ENCODE measurements at regions not wholly inside any gene's neighbourhood (a gene's known extent, or its start where the extent isn't known, plus 50 kb on each side); places are given as distances from the start of the nearest gene placed in this dataset.
"Not testable (repeated sequence)": the region's sequence is repeated elsewhere in the genome, so short reads cannot be mapped to it uniquely, and the experiment has no call there.

- no peak overlapping the region for H3K27ac Mint-ChIP-seq (ENCODE audit: unreplicated experiment)
- peaks cover 23% of the 10 kb centered on the region for H3K27me3 Mint-ChIP-seq (ENCODE audit: low read depth)
- TF ChIP-seq CTCF (IDR thresholded peaks at IDR 0.05): peak; percentile 90
- no peaks in the 10 kb centered on the region for H3K9me3 Mint-ChIP-seq (ENCODE audit: low read depth)
- H3K4me1 Mint-ChIP-seq (ENCODE audit: low read depth): peaks cover 3% of the 10 kb centered on the region
- no peaks in the 10 kb centered on the region for H3K36me3 Mint-ChIP-seq (ENCODE audit: low read depth)
- no peak for DNase-seq (ENCODE audit: low spot score)
- H3K4me3 Mint-ChIP-seq (ENCODE audit: unreplicated experiment): no peak overlapping the region
These were observed 77.9 kb upstream of the PWP1 start for GRCh38 chr12:107607464-107608392.

DNA sequence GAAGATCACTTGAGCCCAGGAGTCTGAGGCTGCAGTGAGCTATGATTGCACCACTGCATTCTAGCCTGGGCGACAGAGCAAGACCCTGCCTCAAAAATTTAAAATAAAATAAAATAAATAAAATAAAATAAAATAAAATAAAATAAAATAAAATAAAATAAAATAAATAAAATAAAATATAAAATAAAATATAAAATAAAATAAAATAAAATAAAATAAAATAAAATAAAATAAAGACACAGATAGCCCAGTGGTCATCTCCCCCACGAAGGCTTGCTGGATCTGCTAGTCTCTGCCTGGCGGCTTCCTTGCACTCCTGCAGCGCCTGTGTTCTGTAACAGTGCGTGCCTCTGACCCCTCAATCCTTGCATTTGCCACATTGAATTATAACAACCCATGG, 76.8 kb upstream of the PWP1 start:
- H3K27me3 Mint-ChIP-seq (ENCODE audit: low read depth): peaks cover 29% of the 10 kb centered on the region
- not testable (repeated sequence) for H3K9me3 Mint-ChIP-seq (ENCODE audit: low read depth); H3K4me1 Mint-ChIP-seq (ENCODE audit: low read depth); DNase-seq (ENCODE audit: low spot score); H3K36me3 Mint-ChIP-seq (ENCODE audit: low read depth); H3K4me3 Mint-ChIP-seq (ENCODE audit: unreplicated experiment); H3K27ac Mint-ChIP-seq (ENCODE audit: unreplicated experiment)

GRCh38 chr12:107610021-107610859, 75.4 kb upstream of the PWP1 start:
- Mint-ChIP-seq H3K27me3 (ENCODE audit: low read depth) (peaks cover 32% of the 10 kb centered on the region), H3K4me1 (ENCODE audit: low read depth) (peaks cover 3% of the 10 kb centered on the region), H3K9me3 (ENCODE audit: low read depth) (no peaks in the 10 kb centered on the region), H3K36me3 (ENCODE audit: low read depth) (no peaks in the 10 kb centered on the region), H3K27ac (ENCODE audit: unreplicated experiment) (peak overlapping the region; percentile 14), H3K4me3 (ENCODE audit: unreplicated experiment) (no peak overlapping the region)
- TF ChIP-seq CTCF (IDR thresholded peaks at IDR 0.05): peak; percentile 84
- no peak for DNase-seq (ENCODE audit: low spot score)

GRCh38 chr12:107612508-107612907, 73.1 kb upstream of the PWP1 start:
- Mint-ChIP-seq H3K27ac (ENCODE audit: unreplicated experiment) (no peak overlapping the region), H3K4me1 (ENCODE audit: low read depth) (peaks cover 3% of the 10 kb centered on the region), H3K27me3 (ENCODE audit: low read depth) (peaks cover 22% of the 10 kb centered on the region), H3K36me3 (ENCODE audit: low read depth) (no peaks in the 10 kb centered on the region), H3K9me3 (ENCODE audit: low read depth) (no peaks in the 10 kb centered on the region), H3K4me3 (ENCODE audit: unreplicated experiment) (no peak overlapping the region)
- TF ChIP-seq CTCF (IDR thresholded peaks at IDR 0.05): no peak
- no peak for DNase-seq (ENCODE audit: low spot score)

- Mint-ChIP-seq H3K9me3 (ENCODE audit: low read depth) (no peaks in the 10 kb centered on the region), H3K4me3 (ENCODE audit: unreplicated experiment) (no peak overlapping the region), H3K36me3 (ENCODE audit: low read depth) (no peaks in the 10 kb centered on the region), H3K4me1 (ENCODE audit: low read depth) (no peaks in the 10 kb centered on the region), H3K27ac (ENCODE audit: unreplicated experiment) (no peak overlapping the region), H3K27me3 (ENCODE audit: low read depth) (peaks cover 27% of the 10 kb centered on the region)
- no peak for DNase-seq (ENCODE audit: low spot score)
- TF ChIP-seq CTCF (IDR thresholded peaks at IDR 0.05): no peak
These were observed 68.7 kb upstream of the PWP1 start for GRCh38 chr12:107616941-107617340.

Data from chondrocyte (in vitro differentiated cells).